ENCODE measurements at regions not wholly inside any gene's neighbourhood (a gene's known extent, or its start where the extent isn't known, plus 50 kb on each side); places are given as distances from the start of the nearest gene placed in this dataset.
"Not testable (repeated sequence)": the region's sequence is repeated elsewhere in the genome, so short reads cannot be mapped to it uniquely, and the experiment has no call there.

DNA sequence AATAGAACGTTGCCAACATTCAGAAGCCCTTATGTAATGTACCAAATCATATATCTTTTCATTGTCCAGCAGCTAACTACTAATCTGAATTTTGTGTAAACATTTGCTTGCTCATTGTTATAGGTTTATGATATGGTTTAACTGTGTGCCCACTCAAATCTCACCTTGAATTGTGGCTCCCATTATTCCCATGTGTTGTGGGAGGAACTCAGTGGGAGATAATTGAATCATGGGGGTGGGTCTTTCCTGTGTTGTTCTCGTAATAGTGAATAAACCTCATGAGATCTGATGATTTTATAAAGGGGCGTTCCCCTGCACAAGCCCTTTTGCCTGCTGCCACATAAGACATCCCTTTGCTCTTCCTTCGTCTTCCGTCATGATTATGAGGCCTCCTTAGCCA, 91.9 kb upstream of the CLVS2 start:
- Mint-ChIP-seq H3K4me3 (no peak overlapping the region), H3K27ac (no peak overlapping the region), H3K27me3 (no peaks in the 10 kb centered on the region), H3K9me3 (peaks cover 9% of the 10 kb centered on the region), H3K4me1 (ENCODE audit: low read depth) (no peaks in the 10 kb centered on the region), H3K36me3 (ENCODE audit: low read depth) (no peaks in the 10 kb centered on the region)
- intact Hi-C loops (cut with micrococcal nuclease): no loop called here

DNA sequence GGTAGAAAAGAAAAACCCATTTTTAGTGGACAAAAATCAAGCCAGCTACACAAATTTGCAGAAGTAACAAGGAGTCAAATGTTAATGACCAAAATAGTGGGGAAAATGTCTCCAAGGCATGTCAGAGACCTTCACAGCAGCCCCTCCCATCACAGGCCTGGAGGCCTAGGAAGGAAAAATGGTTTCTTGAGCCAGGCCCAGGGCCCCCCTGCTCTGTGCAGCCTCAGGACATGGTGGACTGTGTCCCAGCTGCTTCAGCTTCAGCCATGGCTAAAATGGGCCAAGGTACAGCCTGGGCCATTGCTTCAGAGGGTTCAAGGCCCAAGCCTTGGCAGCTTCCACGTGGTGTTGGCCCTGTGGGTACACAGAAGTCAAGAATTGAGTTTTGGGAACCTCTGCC, 82.5 kb upstream of the CLVS2 start:
- no peaks in the 10 kb centered on the region for H3K27me3 Mint-ChIP-seq
- H3K9me3 Mint-ChIP-seq: peaks cover 50% of the 10 kb centered on the region
- no peaks in the 10 kb centered on the region for H3K36me3 Mint-ChIP-seq (ENCODE audit: low read depth)
- intact Hi-C loops (cut with micrococcal nuclease): no loop called here
- no peak overlapping the region for H3K4me3 Mint-ChIP-seq
- no peaks in the 10 kb centered on the region for H3K4me1 Mint-ChIP-seq (ENCODE audit: low read depth)
- H3K27ac Mint-ChIP-seq: no peak overlapping the region

DNA sequence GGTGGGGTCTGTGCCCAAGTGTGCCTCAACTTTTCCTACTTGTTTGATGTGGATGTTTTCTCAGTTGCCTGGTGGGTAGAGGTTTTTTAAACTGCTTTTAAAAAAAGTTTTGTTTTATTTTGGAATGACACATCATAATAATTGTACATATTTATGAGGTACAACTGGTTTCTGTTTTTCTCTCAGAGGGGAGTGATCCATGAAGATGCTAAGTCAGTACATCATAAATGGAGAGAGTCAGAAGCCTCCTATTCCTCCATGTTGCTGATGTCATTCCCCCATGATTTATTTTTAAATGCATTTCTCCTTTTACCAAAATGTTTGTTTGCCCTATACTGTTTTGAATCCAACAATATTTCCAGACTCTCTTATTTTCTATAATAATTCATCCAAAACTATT, 77.3 kb upstream of the CLVS2 start:
- Mint-ChIP-seq H3K36me3 (ENCODE audit: low read depth) (no peaks in the 10 kb centered on the region), H3K27me3 (no peaks in the 10 kb centered on the region), H3K9me3 (peaks cover 34% of the 10 kb centered on the region), H3K27ac (no peak overlapping the region), H3K4me1 (ENCODE audit: low read depth) (no peaks in the 10 kb centered on the region), H3K4me3 (no peak overlapping the region)
- intact Hi-C loops (cut with micrococcal nuclease): no loop called here

- no peak overlapping the region for H3K4me3 Mint-ChIP-seq
Observed at GRCh38 chr6:122930252-122931180, 65.5 kb upstream of the CLVS2 start.

GRCh38 chr6:122931916-122932315, 64.1 kb upstream of the CLVS2 start:
- Mint-ChIP-seq H3K27ac (no peak overlapping the region), H3K27me3 (no peaks in the 10 kb centered on the region), H3K4me3 (no peak overlapping the region), H3K4me1 (ENCODE audit: low read depth) (no peaks in the 10 kb centered on the region), H3K36me3 (ENCODE audit: low read depth) (no peaks in the 10 kb centered on the region), H3K9me3 (peaks cover 12% of the 10 kb centered on the region)
- intact Hi-C loops (cut with micrococcal nuclease): no loop called here

More at GRCh38 chr6:122930252-122931180, 65.5 kb upstream of the CLVS2 start:
- Mint-ChIP-seq H3K9me3 (peaks cover 18% of the 10 kb centered on the region), H3K36me3 (ENCODE audit: low read depth) (no peaks in the 10 kb centered on the region), H3K27ac (no peak overlapping the region), H3K4me1 (ENCODE audit: low read depth) (no peaks in the 10 kb centered on the region), H3K27me3 (no peaks in the 10 kb centered on the region)
- intact Hi-C loops (cut with micrococcal nuclease): no loop called here

- H3K9me3 Mint-ChIP-seq: peaks cover 22% of the 10 kb centered on the region
Observed at GRCh38 chr6:122944936-122945335, 51.1 kb upstream of the CLVS2 start.

More at GRCh38 chr6:122944936-122945335, 51.1 kb upstream of the CLVS2 start:
- H3K36me3 Mint-ChIP-seq (ENCODE audit: low read depth); H3K27me3 Mint-ChIP-seq; H3K4me1 Mint-ChIP-seq (ENCODE audit: low read depth); H3K4me3 Mint-ChIP-seq; intact Hi-C loops (cut with micrococcal nuclease); H3K27ac Mint-ChIP-seq: not testable (repeated sequence)

All from dendritic cell treated with granulocyte-macrophage colony-stimulating factor and Interleukin-4, amounts not matched to agents 40 ng/mL and 50 ng/mL, for 4 days (primary cell).